ENCODE measurements at regions not wholly inside any gene's neighbourhood (a gene's known extent, or its start where the extent isn't known, plus 50 kb on each side); places are given as distances from the start of the nearest gene placed in this dataset.

- TF ChIP-seq POLR2AphosphoS5 (IDR thresholded peaks at IDR 0.05; ENCODE audit: insufficient read depth in 1 of 2, low read depth in 1 of 2) (no peak), CTCF (IDR thresholded peaks at IDR 0.05) (no peak), POLR2A (IDR thresholded peaks at IDR 0.05) (no peak)
- Histone ChIP-seq H3K27ac (no peak overlapping the region), H3K4me1 (no peaks in the 10 kb centered on the region), H3K27me3 (no peaks in the 10 kb centered on the region), H3K36me3 (no peaks in the 10 kb centered on the region), H3K4me3 (no peak overlapping the region), H3K9me3 (no peaks in the 10 kb centered on the region)
- DNase-seq (ENCODE audit: extremely low spot score in 2 of 2) = no peak
- intact Hi-C loops (cut with DNase I) = no loop called here
Observed at GRCh38 chr10:105494303-105494702, 853.2 kb downstream of the SORCS3 start.

- Histone ChIP-seq H3K4me3 (no peak overlapping the region), H3K9me3 (no peaks in the 10 kb centered on the region), H3K4me1 (no peaks in the 10 kb centered on the region), H3K27me3 (no peaks in the 10 kb centered on the region), H3K27ac (no peak overlapping the region), H3K36me3 (no peaks in the 10 kb centered on the region)
- DNase-seq (ENCODE audit: extremely low spot score in 2 of 2) = no peak
- intact Hi-C loops (cut with DNase I) = no loop called here
- TF ChIP-seq CTCF (IDR thresholded peaks at IDR 0.05) = no peak
- TF ChIP-seq POLR2A (IDR thresholded peaks at IDR 0.05) = no peak
- no peak for TF ChIP-seq POLR2AphosphoS5 (IDR thresholded peaks at IDR 0.05; ENCODE audit: insufficient read depth in 1 of 2, low read depth in 1 of 2)
Observed at GRCh38 chr10:105473170-105473569, 832.1 kb downstream of the SORCS3 start.

GRCh38 chr10:105468759-105469158, 827.7 kb downstream of the SORCS3 start:
- H3K4me1 ChIP-seq = no peaks in the 10 kb centered on the region
- no peak overlapping the region for H3K27ac ChIP-seq
- intact Hi-C loops (cut with DNase I) = no loop called here
- DNase-seq (ENCODE audit: extremely low spot score in 2 of 2) = no peak
- no peaks in the 10 kb centered on the region for H3K36me3 ChIP-seq
- H3K4me3 ChIP-seq = no peak overlapping the region
- no peaks in the 10 kb centered on the region for H3K27me3 ChIP-seq
- TF ChIP-seq CTCF (IDR thresholded peaks at IDR 0.05) (no peak), POLR2A (IDR thresholded peaks at IDR 0.05) (no peak), POLR2AphosphoS5 (IDR thresholded peaks at IDR 0.05; ENCODE audit: insufficient read depth in 1 of 2, low read depth in 1 of 2) (no peak)
- no peaks in the 10 kb centered on the region for H3K9me3 ChIP-seq

- intact Hi-C loops (cut with DNase I) = no loop called here
- no peak for DNase-seq (ENCODE audit: extremely low spot score in 2 of 2)
- H3K36me3 ChIP-seq = no peaks in the 10 kb centered on the region
Observed at GRCh38 chr10:105466521-105466920, 825.4 kb downstream of the SORCS3 start.

GRCh38 chr10:105434970-105435369, 793.9 kb downstream of the SORCS3 start:
- no peak for TF ChIP-seq CTCF (IDR thresholded peaks at IDR 0.05)
- TF ChIP-seq POLR2A (IDR thresholded peaks at IDR 0.05) = no peak
- no peak for TF ChIP-seq POLR2AphosphoS5 (IDR thresholded peaks at IDR 0.05; ENCODE audit: insufficient read depth in 1 of 2, low read depth in 1 of 2)
- H3K27ac ChIP-seq = no peak overlapping the region

More at GRCh38 chr10:105466521-105466920, 825.4 kb downstream of the SORCS3 start:
- Histone ChIP-seq H3K4me1 (no peaks in the 10 kb centered on the region), H3K27me3 (no peaks in the 10 kb centered on the region), H3K27ac (no peak overlapping the region), H3K9me3 (no peaks in the 10 kb centered on the region), H3K4me3 (no peak overlapping the region)
- no peak for TF ChIP-seq POLR2A (IDR thresholded peaks at IDR 0.05)
- TF ChIP-seq CTCF (IDR thresholded peaks at IDR 0.05) = no peak
- TF ChIP-seq POLR2AphosphoS5 (IDR thresholded peaks at IDR 0.05; ENCODE audit: insufficient read depth in 1 of 2, low read depth in 1 of 2) = no peak

More at GRCh38 chr10:105434970-105435369, 793.9 kb downstream of the SORCS3 start:
- intact Hi-C loops (cut with DNase I) = no loop called here
- DNase-seq (ENCODE audit: extremely low spot score in 2 of 2) = no peak
- H3K36me3 ChIP-seq = no peaks in the 10 kb centered on the region
- no peak overlapping the region for H3K4me3 ChIP-seq
- H3K4me1 ChIP-seq = no peaks in the 10 kb centered on the region
- no peaks in the 10 kb centered on the region for H3K9me3 ChIP-seq
- H3K27me3 ChIP-seq = no peaks in the 10 kb centered on the region
